PC-9 (cell line): ENCODE measurements at regions not wholly inside any gene's neighbourhood (a gene's known extent, or its start where the extent isn't known, plus 50 kb on each side); places are given as distances from the start of the nearest gene placed in this dataset.

Experiments
- EZH2 ChIP-seq: fragments of 200-600 bp; sonication (generic); IDR thresholded peaks from 2 replicates; pipeline ENCODE4 v1.8.0; 2017; ENCODE audit warnings: antibody characterized with exemption, low read depth
- TF ChIP-seq, protein P1 (sequence below): fragments of 200-600 bp; sonication (generic); conservative IDR thresholded peaks from 2 replicates; pipeline ENCODE4 v1.6.1; 2017; ENCODE audit warnings: mixed run types, antibody characterized with exemption, mild to moderate bottlenecking, moderate library complexity

DNA sequence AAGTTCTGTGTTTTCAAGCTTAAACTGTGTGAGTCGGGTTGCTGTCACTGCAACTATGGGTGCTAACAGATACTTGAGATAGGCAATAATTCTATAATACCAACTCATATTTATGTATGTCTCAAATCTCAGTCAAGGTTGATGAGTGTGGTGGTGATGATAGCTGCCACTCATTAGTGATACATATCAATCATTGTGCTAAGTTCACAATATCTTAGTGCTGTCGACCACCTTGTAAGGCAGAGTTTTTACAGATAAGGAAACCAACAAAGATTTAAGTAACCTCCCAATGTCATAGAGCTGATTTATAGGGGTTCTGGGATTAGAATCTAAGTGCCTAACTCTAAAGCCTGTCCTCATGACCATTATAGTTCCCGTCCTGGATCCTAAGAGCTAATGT lies 82.5 kb downstream of the ELAPOR2 start:
- TF ChIP-seq, protein P1, sequence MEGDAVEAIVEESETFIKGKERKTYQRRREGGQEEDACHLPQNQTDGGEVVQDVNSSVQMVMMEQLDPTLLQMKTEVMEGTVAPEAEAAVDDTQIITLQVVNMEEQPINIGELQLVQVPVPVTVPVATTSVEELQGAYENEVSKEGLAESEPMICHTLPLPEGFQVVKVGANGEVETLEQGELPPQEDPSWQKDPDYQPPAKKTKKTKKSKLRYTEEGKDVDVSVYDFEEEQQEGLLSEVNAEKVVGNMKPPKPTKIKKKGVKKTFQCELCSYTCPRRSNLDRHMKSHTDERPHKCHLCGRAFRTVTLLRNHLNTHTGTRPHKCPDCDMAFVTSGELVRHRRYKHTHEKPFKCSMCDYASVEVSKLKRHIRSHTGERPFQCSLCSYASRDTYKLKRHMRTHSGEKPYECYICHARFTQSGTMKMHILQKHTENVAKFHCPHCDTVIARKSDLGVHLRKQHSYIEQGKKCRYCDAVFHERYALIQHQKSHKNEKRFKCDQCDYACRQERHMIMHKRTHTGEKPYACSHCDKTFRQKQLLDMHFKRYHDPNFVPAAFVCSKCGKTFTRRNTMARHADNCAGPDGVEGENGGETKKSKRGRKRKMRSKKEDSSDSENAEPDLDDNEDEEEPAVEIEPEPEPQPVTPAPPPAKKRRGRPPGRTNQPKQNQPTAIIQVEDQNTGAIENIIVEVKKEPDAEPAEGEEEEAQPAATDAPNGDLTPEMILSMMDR, result no peak
- no peak for TF ChIP-seq EZH2
